ENCODE measurements at regions not wholly inside any gene's neighbourhood (a gene's known extent, or its start where the extent isn't known, plus 50 kb on each side); places are given as distances from the start of the nearest gene placed in this dataset.

DNA sequence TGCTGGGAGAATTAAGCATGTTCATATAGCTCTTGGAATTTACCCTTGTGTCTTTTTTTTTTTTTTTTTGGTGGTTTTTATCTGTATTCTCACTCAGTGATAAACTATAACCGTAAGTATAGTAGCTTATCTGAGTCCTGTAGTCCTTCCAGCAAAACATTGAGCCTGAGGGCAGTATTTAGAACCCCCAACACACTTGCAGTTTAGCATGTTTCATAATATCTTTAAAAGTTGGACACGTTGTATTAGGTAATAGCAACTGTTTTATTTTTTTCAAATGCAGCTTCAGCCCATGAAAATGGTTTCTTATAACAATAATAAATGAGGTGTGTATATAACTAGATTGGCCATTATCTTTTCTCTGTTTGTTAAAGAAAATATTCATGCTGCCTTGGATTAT lies 603.5 kb upstream of the HS6ST1 start:
- FAIRE-seq (no peak), DNase-seq (ENCODE audit: low read depth, low spot score) (no peak)
- Histone ChIP-seq H4K20me1 (replicated peaks; ENCODE audit: control insufficient read depth, extremely low read depth, insufficient read depth, low read length) (no peaks in the 10 kb centered on the region), H3K9ac (replicated peaks; ENCODE audit: extremely low read depth, insufficient read depth, low read length) (no peak overlapping the region), H2AFZ (ENCODE audit: low read depth, low read length) (no peak overlapping the region), H3K4me1 (ENCODE audit: control insufficient read depth, extremely low read depth, insufficient read depth, low read length) (no peaks in the 10 kb centered on the region), H3K4me3 (replicated peaks in 1 of 3; ENCODE audit: insufficient read depth in 1 of 3, low read depth in 1 of 3, low read length in 3 of 3) (no peak overlapping the region), H3K27me3 (ENCODE audit: control insufficient read depth in 2 of 2, insufficient read depth in 2 of 2, low read length in 2 of 2) (no peaks in the 10 kb centered on the region), H3K27ac (ENCODE audit: insufficient read depth, low read depth, low read length) (no peak overlapping the region), H3K36me3 (ENCODE audit: control insufficient read depth in 2 of 2, extremely low read depth in 1 of 2, insufficient read depth in 2 of 2, low read length in 2 of 2) (no peaks in the 10 kb centered on the region), H3K9me1 (replicated peaks; ENCODE audit: control insufficient read depth, extremely low read depth, insufficient read depth, low read length) (no peaks in the 10 kb centered on the region), H3K9me3 (replicated peaks; ENCODE audit: control insufficient read depth, insufficient read depth, low read length) (peaks cover 2% of the 10 kb centered on the region), H3K79me2 (ENCODE audit: control insufficient read depth, insufficient read depth, low read length) (no peaks in the 10 kb centered on the region), H3K4me2 (ENCODE audit: insufficient read depth, low read length) (no peak overlapping the region)
- POLR2A ChIA-PET, result no interaction called here
- TF ChIP-seq FOS (IDR thresholded peaks at IDR 0.05; ENCODE audit: borderline replicate concordance, insufficient read depth, low read length), result no peak
- TF ChIP-seq EZH2 (IDR thresholded peaks at IDR 0.05; ENCODE audit: borderline replicate concordance, low read depth, low read length, severe bottlenecking), result no peak
- TF ChIP-seq, protein P1, sequence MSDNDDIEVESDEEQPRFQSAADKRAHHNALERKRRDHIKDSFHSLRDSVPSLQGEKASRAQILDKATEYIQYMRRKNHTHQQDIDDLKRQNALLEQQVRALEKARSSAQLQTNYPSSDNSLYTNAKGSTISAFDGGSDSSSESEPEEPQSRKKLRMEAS (IDR thresholded peaks at IDR 0.05; ENCODE audit: insufficient read depth, insufficient read length), result no peak
- TF ChIP-seq POLR2AphosphoS5 (IDR thresholded peaks at IDR 0.05; ENCODE audit: insufficient read depth, low read depth, low read length), result no peak
- no peak for TF ChIP-seq CTCF (IDR thresholded peaks at IDR 0.05; ENCODE audit: extremely low read depth in 1 of 2, insufficient read depth in 1 of 2, low read depth in 1 of 2, low read length in 2 of 2)
- TF ChIP-seq GATA2 (IDR thresholded peaks at IDR 0.05; ENCODE audit: insufficient read depth, insufficient read length, low read depth, low read length), result no peak
- TF ChIP-seq POLR2A (IDR thresholded peaks at IDR 0.05; ENCODE audit: low read depth, low read length), result no peak
- no peak for TF ChIP-seq JUN (IDR thresholded peaks at IDR 0.05; ENCODE audit: borderline replicate concordance, insufficient read depth, insufficient read length, low read depth)
- no peak for TF ChIP-seq MYC (IDR thresholded peaks at IDR 0.05; ENCODE audit: low read depth, low read length)
- BruUV-seq (replicated peaks), result no TSS peak
- dilution Hi-C loops (cut with MboI; ENCODE audit: extremely low pct_ligation_motif_present, low sequenced_read_pairs) (no loop called here), intact Hi-C loops (cut with micrococcal nuclease) (no loop called here)
- CTCF ChIA-PET, result no interaction called here
